HuH-7 (cell line): ENCODE measurements at regions not wholly inside any gene's neighbourhood (a gene's known extent, or its start where the extent isn't known, plus 50 kb on each side); places are given as distances from the start of the nearest gene placed in this dataset.
"Not testable (repeated sequence)": the region's sequence is repeated elsewhere in the genome, so short reads cannot be mapped to it uniquely, and the experiment has no call there.

Source experiments
- DNase-seq: peaks from one replicate; pipeline ENCODE4 v3.0.0; 2011; ENCODE audit warnings: low spot score

DNA sequence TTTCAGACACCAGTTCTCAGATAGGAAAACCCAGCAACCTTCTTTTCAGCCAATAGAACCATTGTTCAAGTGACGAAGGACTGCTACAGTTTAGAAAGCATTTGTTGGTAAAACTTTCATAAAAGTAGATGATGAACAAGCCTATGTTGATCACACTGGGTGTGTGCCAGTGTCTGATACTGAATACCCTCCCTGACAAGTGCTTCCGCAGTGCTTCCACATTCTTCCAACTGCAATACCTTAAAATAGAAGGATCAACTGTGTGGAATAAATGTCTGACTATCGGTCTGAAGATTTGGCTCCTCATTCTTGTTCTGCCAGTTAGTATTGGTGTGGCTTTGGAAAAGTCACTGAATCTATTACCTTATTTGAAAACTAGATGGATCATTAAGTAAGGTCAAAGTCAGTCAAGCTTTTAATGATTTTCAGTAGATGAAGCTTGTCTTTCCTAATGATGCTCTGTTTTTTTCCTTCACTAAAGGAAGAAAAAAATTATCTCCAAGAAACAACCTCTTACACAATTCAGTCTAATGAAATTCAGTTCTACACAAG, 479.4 kb upstream of the CBLB start:
- no peak for DNase-seq

DNA sequence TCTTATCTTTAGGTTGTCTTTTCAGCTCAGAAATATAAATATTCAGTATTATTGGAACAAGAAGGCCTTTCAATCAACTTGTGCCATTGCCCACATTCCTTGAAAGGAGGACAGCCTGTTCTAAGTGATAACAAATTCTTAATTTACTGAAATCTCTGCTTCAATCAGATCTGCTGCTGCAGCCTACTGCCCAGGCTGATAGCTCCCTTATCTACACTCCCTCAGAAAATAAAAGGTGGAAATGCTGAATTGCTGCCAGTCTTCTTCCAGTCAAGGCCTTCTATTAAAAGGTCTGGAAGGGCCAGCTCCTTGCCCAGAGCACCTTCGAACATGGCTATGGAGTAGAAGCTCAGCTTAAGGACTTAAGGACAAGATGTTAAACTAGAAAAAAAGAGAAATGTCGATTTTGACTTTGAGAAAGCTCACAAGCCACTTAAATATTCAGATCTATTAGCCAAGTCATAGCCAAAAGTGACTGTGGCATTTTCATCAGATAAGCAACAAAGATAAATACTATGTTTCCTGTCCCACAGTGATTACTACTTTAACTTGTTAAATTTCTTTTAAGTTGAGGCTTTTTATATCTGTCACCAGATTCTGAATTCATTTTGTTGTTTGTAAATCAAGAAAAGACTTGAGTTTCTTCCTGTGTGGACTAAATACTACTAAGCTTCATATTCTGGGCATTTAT, 480.5 kb upstream of the CBLB start:
- DNase-seq: no peak

GRCh38 chr3:106355873-106356272, 487.1 kb upstream of the CBLB start:
- no peak for DNase-seq

DNA sequence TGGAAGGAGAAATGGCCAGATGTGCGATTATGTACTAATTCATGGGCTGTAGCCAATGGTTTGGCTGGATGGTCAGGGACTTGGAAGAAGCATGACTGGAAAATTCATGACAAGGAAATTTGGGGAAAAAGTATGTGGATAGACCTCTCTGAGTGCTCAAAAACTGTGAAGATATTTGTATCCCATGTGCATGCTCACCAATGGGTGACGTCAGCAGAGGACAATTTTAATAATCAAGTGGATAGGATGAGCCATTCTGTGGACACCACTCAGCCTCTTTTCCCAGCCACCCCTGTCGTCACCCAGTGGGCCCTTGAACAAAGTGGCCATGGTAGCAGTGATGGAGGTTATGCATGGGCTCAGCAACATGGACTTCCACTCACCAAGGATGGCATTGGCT, 490.9 kb upstream of the CBLB start:
- no peak for DNase-seq

- DNase-seq: not testable (repeated sequence)
Observed at GRCh38 chr3:106360901-106361300, 492.1 kb upstream of the CBLB start.

DNA sequence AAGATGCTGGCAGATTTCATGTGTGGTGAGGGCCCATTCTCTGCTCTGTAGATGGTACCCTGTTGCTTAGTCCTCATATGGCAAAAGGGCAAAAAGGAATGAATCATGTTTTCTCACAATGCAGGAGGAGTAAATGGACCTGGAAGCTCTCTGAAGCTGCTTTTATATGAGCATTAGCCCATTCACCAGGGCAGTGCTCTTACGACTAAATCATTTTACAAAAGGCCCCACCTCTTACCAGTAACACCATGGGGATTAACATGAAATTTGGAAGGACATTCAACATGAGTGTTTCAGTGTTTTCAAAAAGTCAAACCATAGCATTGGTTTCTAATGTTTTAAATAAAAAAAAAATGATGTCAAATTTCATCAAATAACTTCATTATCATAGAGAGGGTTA, 495.7 kb upstream of the CBLB start:
- DNase-seq: no peak

GRCh38 chr3:106365061-106365691, 496.4 kb upstream of the CBLB start:
- DNase-seq: no peak

GRCh38 chr3:106366352-106366751, 497.5 kb upstream of the CBLB start:
- no peak for DNase-seq

DNA sequence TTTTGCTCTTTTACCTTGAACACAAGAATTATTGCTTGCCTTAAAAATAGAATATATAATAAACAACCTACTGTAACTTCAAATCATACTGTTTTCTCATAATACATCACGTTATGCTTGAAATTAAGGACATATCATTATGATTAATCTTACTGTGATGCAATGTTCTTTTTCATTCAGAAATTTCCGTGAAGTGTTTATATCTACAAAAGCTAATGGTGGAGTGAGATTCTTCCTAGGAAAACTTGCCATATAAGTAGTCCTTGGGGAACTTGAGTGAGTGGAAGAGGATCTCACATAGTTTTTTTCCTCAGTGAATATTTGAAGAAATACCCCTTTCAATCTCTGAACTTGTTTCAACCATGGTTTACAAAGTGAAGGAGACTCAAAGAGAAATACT, 498.7 kb upstream of the CBLB start:
- no peak for DNase-seq

- no peak for DNase-seq
Observed at GRCh38 chr3:106371221-106371970, 502.6 kb upstream of the CBLB start.

- no peak for DNase-seq
Observed at GRCh38 chr3:106371971-106372805, 503.4 kb upstream of the CBLB start.

DNA sequence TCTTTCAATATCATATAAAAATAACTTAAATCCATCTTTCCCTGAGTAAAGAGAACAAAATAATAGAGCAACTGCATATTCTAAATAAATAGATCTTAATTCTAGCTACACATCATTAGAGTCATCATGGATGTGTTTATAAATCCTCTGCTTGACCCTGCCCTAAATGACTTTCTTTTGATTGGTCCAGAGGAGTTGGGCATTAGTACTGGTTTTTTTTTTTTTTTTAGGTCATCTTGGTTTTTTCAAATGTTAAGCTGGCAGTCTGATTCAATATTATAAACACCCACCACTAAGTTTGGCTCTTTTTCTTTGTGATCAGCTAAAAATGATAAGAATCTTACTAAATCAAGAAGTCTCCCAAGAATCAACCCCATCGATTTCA, 504.0 kb upstream of the CBLB start:
- DNase-seq: no peak

DNA sequence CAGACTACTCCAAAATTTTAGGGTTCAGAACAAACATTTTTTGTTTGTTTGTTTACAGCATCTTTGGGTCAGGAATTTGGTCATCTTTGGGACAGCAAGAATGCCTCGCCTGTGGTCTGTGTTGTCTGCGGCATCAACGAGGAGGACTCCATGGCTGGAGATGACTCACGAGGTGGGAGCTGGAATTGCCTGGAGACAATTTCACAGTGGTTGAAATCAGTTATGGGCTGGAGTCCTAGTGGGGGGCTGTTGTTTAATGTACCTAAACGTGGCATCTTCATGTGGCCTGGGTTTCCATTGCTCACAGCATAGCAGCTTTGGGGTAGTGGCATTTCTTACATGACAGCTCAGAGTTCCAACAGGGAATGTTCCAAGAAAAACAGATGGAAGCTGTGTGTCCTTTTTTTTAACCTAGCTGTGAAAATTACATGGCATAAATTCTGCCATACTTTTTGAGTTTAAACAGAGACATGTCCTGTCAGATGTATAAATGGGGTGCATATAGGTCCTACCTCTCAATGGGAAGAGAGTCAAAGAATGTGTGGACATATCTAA, 507.3 kb upstream of the CBLB start:
- DNase-seq: no peak

GRCh38 chr3:106379251-106379750, 510.5 kb upstream of the CBLB start:
- DNase-seq: no peak

DNA sequence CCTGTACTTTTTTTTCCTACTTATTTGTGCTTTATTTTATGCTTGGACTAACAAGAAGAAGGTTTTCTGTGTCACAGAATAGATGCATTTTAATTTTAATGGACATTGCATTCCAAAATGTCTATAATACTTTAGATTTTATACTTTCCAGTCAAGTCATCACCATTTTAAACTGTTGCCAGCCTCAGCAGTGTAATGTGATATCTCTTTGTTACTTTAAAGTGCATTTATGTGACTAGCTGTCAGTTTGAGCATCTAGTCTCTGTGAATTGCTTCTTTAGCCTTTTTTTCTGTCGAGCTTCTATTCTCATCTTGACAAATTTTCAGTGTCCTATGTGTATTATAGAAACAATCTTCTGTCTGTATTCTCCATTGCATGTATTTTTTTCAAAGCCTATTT, 511.4 kb upstream of the CBLB start:
- no peak for DNase-seq

DNA sequence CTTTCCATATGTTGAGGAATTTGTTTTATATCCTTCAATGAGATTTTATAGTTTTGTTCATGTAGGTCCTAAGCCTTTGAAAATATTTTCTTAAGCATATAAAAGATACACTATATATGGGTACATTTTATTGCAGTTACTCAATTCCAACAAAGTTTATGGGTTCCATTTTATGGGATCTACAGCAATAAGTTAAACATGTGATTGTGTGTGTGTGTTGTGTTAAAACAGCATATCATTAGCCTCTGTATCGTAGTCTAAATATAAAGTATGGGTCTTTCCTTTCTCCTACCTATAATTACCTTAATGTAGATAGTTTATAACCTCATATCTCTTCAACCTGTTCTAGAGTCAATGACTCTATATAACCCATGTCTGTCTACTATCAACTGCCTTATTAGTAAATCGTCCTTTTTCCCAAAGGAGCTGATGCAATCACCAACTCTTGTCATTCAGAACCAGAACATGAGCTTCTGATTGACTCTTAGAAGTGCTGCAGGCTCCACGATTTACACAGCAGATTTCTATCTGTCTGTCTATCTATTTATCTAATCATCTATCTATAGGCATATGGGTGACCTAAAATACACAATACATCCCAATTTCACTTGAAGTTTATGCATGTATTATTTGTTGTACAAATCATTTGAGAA, 512.6 kb upstream of the CBLB start:
- no peak for DNase-seq

- no peak for DNase-seq
Observed at GRCh38 chr3:106381939-106382335, 513.1 kb upstream of the CBLB start.

DNA sequence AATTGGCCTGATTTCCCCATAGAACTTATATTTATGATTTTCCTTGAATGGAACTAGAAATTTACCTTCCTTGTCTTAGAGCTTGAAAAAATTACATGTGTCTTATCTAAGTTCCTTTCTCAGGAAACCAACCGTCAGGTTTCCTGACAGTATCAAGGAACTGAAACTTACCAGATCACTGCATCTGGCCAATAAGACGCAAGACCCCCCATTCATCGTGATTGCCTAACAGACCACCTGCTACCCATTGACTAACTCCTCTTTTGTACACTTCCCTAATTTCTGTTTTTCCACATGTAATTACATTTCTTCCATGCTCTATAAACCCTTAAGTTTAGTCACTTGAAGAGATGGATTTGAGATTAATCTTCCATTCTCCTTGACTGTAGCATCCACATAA, 517.2 kb upstream of the CBLB start:
- DNase-seq: no peak

DNA sequence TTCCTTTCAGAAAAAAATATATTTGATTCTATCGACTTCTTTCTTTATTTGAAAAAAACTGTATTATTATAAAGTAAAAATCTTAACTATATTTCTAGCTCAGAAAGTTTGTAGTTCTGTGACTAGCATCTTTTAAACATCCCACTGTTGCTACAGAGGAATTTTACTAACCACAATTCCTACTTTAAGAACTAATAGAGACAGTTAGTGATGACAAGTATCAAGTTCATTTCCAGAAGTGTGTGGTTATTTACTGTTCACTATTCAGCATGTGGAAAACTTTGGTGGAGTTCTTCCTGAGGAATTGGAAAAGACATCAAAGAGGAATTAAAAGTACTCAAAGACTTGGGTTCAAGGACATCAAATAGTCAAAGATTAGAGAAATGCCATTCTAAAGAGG, 524.1 kb upstream of the CBLB start:
- DNase-seq: no peak

DNA sequence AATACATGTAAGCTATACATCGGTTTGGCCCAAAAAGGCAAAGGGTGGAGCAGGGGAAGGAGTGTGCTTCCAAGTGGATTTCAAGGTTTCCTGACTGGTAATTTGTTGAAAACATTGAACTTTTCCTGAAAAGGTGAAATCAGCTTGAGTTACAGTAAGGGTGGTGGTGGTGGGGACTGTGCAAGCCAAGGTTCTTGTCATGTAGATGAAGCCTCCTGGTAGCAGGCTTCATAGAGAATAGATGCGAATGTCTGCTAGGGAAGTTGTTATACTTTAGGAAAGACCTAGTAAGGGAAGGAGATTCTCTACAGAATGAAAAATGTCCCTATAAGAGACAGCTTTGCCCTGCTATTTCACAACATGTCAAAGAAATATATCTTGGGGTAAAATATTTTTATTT, 528.2 kb upstream of the CBLB start:
- DNase-seq: no peak
